H1 (cell line): ENCODE measurements at regions not wholly inside any gene's neighbourhood (a gene's known extent, or its start where the extent isn't known, plus 50 kb on each side); places are given as distances from the start of the nearest gene placed in this dataset.

Experiments used
- CTCF ChIA-PET: fragments of 300-600 bp; sonication (Branson Sonifier 250); formaldehyde crosslinking; loops from one replicate; lab custom pipeline; 2021; ENCODE audit not compliant: partially characterized antibody; lab: Charles Lee
- POLR2A ChIA-PET: fragments of 300-600 bp; sonication (Branson Sonifier 250); formaldehyde crosslinking; loops from one replicate; lab custom pipeline; 2021; ENCODE audit warnings: inconsistent platforms; ENCODE audit not compliant: partially characterized antibody; lab: Charles Lee
- DNase-seq, 2 experiments: peaks; one replicate each; pipeline versions ENCODE4 v3.0.0 to v3.0.0-alpha.2; 2010 to 2022; ENCODE audit warnings: low spot score in 2 of 2, low read depth in 1 of 2, mixed read lengths in 1 of 2
- FAIRE-seq: peaks from 2 replicates; lab custom pipeline; 2011; peaks lifted over from hg19 to GRCh38; lab: Jason Lieb, UNC
- H2AFZ ChIP-seq: 2 replicates; pipeline ENCODE4 v1.8.1; 2012; ENCODE audit warnings: low read length, inconsistent platforms
- H2AK5ac ChIP-seq: 2 replicates; pipeline ENCODE4 v1.6.1; 2013; ENCODE audit warnings: low read depth, low read length
- H2BK120ac ChIP-seq: replicated peaks from 2 replicates; pipeline ENCODE3; 2013; ENCODE audit warnings: low read depth, low read length, inconsistent platforms
- H2BK12ac ChIP-seq: 2 replicates; pipeline ENCODE4 v1.6.1; 2013; ENCODE audit warnings: low read depth, low read length
- H2BK15ac ChIP-seq: 2 replicates; pipeline ENCODE4 v1.6.1; 2013; ENCODE audit warnings: low read length
- H2BK20ac ChIP-seq: 2 replicates; pipeline ENCODE4 v1.6.1; 2013; ENCODE audit warnings: low read length
- H2BK5ac ChIP-seq: 2 replicates; pipeline ENCODE4 v1.6.1; 2013; ENCODE audit warnings: low read depth, low read length
- H3K14ac ChIP-seq: 2 replicates; pipeline ENCODE4 v1.6.1; 2013; ENCODE audit warnings: inconsistent platforms; ENCODE audit not compliant: insufficient read length
- H3K18ac ChIP-seq: 2 replicates; pipeline ENCODE4 v1.6.1; 2013; ENCODE audit warnings: low read length; ENCODE audit errors: extremely low read depth
- H3K23ac ChIP-seq: 2 replicates; pipeline ENCODE4 v1.6.1; 2013; ENCODE audit warnings: inconsistent platforms; ENCODE audit not compliant: insufficient read length
- H3K23me2 ChIP-seq: 2 replicates; pipeline ENCODE4 v1.6.1; 2013; ENCODE audit warnings: low read depth, low read length
- H3K27ac ChIP-seq: 2 replicates; pipeline ENCODE4 v1.6.1; 2011; ENCODE audit warnings: low read depth, low read length, inconsistent platforms
- H3K27me3 ChIP-seq, 4 experiments: replicated peaks in 1 of 4; 1 replicate in 1 of 4; 2 replicates in 3 of 4; pipeline versions ENCODE4 v1.6.1 to v1.8.1; 2011 to 2013; ENCODE audit warnings: low read length in 3 of 4, mild to moderate bottlenecking in 3 of 4, inconsistent platforms in 2 of 4, mixed read lengths in 2 of 4, moderate library complexity in 1 of 4; ENCODE audit not compliant: control insufficient read depth in 3 of 4, insufficient read depth in 3 of 4; ENCODE audit errors: extremely low read depth in 1 of 4
- H3K36me3 ChIP-seq, 4 experiments: 2 replicates each; pipeline versions ENCODE4 v1.6.1 to v1.8.1; 2011 to 2013; ENCODE audit warnings: mild to moderate bottlenecking in 4 of 4, low read length in 3 of 4, moderate library complexity in 2 of 4, control low read depth in 1 of 4, inconsistent platforms in 1 of 4; ENCODE audit not compliant: insufficient read depth in 4 of 4, control insufficient read depth in 2 of 4
- H3K4ac ChIP-seq: replicated peaks from 2 replicates; pipeline ENCODE3; 2013; ENCODE audit warnings: low read length, low read depth, mixed read lengths, inconsistent platforms; ENCODE audit not compliant: insufficient read length
- H3K4me1 ChIP-seq, 4 experiments: replicated peaks in 1 of 4; 1 replicate in 1 of 4; 2 replicates in 3 of 4; pipeline versions ENCODE4 v1.6.1 to v1.8.1; 2011 to 2013; ENCODE audit warnings: low read length in 3 of 4, inconsistent platforms in 2 of 4, mixed read lengths in 1 of 4; ENCODE audit not compliant: insufficient read depth in 4 of 4, control insufficient read depth in 3 of 4
- H3K4me2 ChIP-seq, 2 experiments: 2 replicates each; pipeline versions ENCODE4 v1.6.1 to v1.8.1; 2011 to 2013; ENCODE audit warnings: low read depth in 2 of 2, low read length in 2 of 2, control low read depth in 1 of 2, inconsistent platforms in 1 of 2, mild to moderate bottlenecking in 1 of 2; ENCODE audit not compliant: insufficient read depth in 1 of 2
- H3K4me3 ChIP-seq, 4 experiments: fragments of 200-600, 300-600 bp in 1 of 4; sonication (generic), shearing (Covaris generic), sonication (Bioruptor Twin) in 1 of 4; 2 replicates each; pipeline versions ENCODE4 v1.5.1 to v1.8.1; 2011 to 2016; ENCODE audit warnings: low read length in 4 of 4, low read depth in 3 of 4, control low read depth in 2 of 4, inconsistent platforms in 2 of 4, mild to moderate bottlenecking in 2 of 4, mixed read lengths in 1 of 4, moderate library complexity in 1 of 4; ENCODE audit not compliant: insufficient read depth in 2 of 4; ENCODE audit errors: extremely low read depth in 1 of 4
- H3K56ac ChIP-seq: replicated peaks from 2 replicates; pipeline ENCODE3; 2013; ENCODE audit warnings: low read depth, mild to moderate bottlenecking, mixed read lengths, low read length, inconsistent platforms; ENCODE audit not compliant: insufficient read length
- H3K79me1 ChIP-seq: 2 replicates; pipeline ENCODE4 v1.6.1; 2013; ENCODE audit warnings: low read depth, low read length, control low read depth
- H3K79me2 ChIP-seq, 2 experiments: 2 replicates each; pipeline versions ENCODE4 v1.6.1 to v1.8.1; 2012 to 2013; ENCODE audit warnings: low read length in 2 of 2, mild to moderate bottlenecking in 2 of 2, inconsistent platforms in 1 of 2; ENCODE audit not compliant: insufficient read depth in 2 of 2, control insufficient read depth in 1 of 2
- H3K9ac ChIP-seq, 4 experiments: replicated peaks in 1 of 4; 1 replicate in 1 of 4; 2 replicates in 3 of 4; pipeline versions ENCODE4 v1.6.1 to v1.8.1; 2011 to 2013; ENCODE audit warnings: low read depth in 3 of 4, low read length in 3 of 4, control low read depth in 2 of 4, mild to moderate bottlenecking in 2 of 4, moderate library complexity in 2 of 4, inconsistent platforms in 1 of 4; ENCODE audit errors: extremely low read depth in 1 of 4
- H3K9me3 ChIP-seq, 2 experiments: 2 replicates each; pipeline versions ENCODE4 v1.6.1 to v1.8.1; 2012 to 2013; ENCODE audit warnings: mild to moderate bottlenecking in 2 of 2, moderate library complexity in 2 of 2, control low read depth in 1 of 2, inconsistent platforms in 1 of 2, low read depth in 1 of 2, low read length in 1 of 2, mixed read lengths in 1 of 2; ENCODE audit not compliant: insufficient read depth in 2 of 2
- H4K20me1 ChIP-seq, 2 experiments: replicated peaks in 1 of 2; 2 replicates each; pipeline versions ENCODE3 to v1.8.1; 2011 to 2013; ENCODE audit warnings: inconsistent platforms in 2 of 2, low read length in 2 of 2, mild to moderate bottlenecking in 1 of 2; ENCODE audit not compliant: insufficient read depth in 2 of 2, control insufficient read depth in 1 of 2
- H4K5ac ChIP-seq: 2 replicates; pipeline ENCODE4 v1.6.1; 2013; ENCODE audit warnings: low read length, low read depth, mixed read lengths, inconsistent platforms; ENCODE audit not compliant: insufficient read length
- H4K8ac ChIP-seq: 2 replicates; pipeline ENCODE4 v1.8.0; 2013; ENCODE audit warnings: mild to moderate bottlenecking, moderate library complexity, low read length, inconsistent platforms; ENCODE audit not compliant: insufficient read depth; ENCODE audit errors: extremely low read depth
- H4K91ac ChIP-seq: replicated peaks from 2 replicates; pipeline ENCODE3; 2013; ENCODE audit warnings: low read length, mixed read lengths, inconsistent platforms; ENCODE audit not compliant: insufficient read length
- BACH1 ChIP-seq: IDR thresholded peaks from 2 replicates; pipeline ENCODE4 v1.6.1; 2012; ENCODE audit warnings: low read length, improper control_type of control experiment
- RXRA ChIP-seq: IDR thresholded peaks from 2 replicates; pipeline ENCODE4 v1.6.1; 2011; ENCODE audit warnings: low read depth, mild to moderate bottlenecking, low read length, moderate library complexity; ENCODE audit not compliant: insufficient read depth
- WGBS, 2 experiments: shearing (Covaris generic) in 1 of 2; methylation state at CpG; one replicate each; pipeline versions ENCODE4 v1.1.6 to v1.1.7; 2013 to 2015; ENCODE audit warnings: low lambda C conversion rate in 2 of 2, mixed read lengths in 2 of 2, inconsistent platforms in 1 of 2, low coverage in 1 of 2, missing lambda C conversion rate in 1 of 2; ENCODE audit not compliant: insufficient replicate concordance in 2 of 2, insufficient coverage in 1 of 2, insufficient read length in 1 of 2; ENCODE audit errors: extremely low coverage in 1 of 2, missing lambda C conversion rate in 1 of 2; 5-methylcytosine and 5-hydroxymethylcytosine counted together

DNA sequence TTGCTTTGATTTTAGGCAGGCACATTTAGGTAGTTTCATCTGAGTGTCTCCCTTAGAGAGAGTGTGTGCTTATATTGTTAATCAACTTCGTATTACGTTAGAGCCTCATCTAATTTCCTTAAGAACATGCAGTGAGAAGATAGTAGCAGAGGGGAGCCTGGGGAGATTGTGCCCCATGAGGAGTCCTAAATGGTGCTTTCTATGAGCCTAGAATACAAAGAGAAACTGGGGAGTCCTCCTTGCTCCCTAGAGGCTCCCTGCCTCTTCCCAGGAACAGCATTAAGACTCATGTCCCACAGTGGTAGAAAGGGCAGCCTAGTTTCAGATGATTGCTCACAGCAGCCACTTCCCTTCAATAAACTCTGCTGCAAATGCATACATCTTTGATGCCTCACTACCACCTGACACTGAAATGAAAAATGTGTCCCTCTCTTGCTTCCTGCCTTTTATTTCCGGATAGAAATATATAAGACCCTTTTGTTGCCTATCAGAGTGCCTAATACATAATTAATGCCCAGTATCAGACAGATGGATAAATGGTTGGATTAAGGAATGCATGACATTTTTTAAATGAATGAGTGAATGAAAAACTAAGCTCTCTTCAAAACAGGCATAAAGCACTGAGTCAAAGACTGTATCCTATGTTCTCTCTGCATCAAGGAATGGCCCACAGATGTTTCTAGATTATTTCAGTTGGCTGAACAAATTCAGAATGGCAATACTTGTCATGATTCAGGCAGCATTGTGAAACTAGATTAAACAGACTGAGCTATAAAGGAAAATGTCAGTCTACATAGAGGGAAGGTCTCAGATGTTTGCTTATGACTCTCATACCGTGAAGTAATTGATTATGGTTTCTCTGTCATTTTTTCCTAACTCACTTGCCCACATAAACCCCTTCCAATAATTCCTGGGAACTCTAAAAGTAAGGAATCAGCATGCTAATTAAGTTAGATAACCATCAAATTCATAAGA is 362.1 kb downstream of the LRRC3B start:
- H3K27ac ChIP-seq: no peak overlapping the region
- ChIA-PET CTCF (no interaction called here), POLR2A (no interaction called here)
- H3K9ac ChIP-seq: no peak overlapping the region
- H3K79me1 ChIP-seq: no peaks in the 10 kb centered on the region
- H3K23ac ChIP-seq: no peak overlapping the region
- H2BK5ac ChIP-seq: no peak overlapping the region
- FAIRE-seq (no peak), DNase-seq (no peak)
- no peak overlapping the region for H3K56ac ChIP-seq
- TF ChIP-seq RXRA (no peak), BACH1 (no peak)
- H2AK5ac ChIP-seq: no peak overlapping the region
- no peaks in the 10 kb centered on the region for H3K4me1 ChIP-seq
- H4K5ac ChIP-seq: no peak overlapping the region
- no peaks in the 10 kb centered on the region for H3K23me2 ChIP-seq
- H4K8ac ChIP-seq: no peak overlapping the region
- H3K14ac ChIP-seq: no peak overlapping the region
- no peak overlapping the region for H3K4ac ChIP-seq
- H4K20me1 ChIP-seq: no peaks in the 10 kb centered on the region
- H3K79me2 ChIP-seq: no peaks in the 10 kb centered on the region
- no peak overlapping the region for H2BK15ac ChIP-seq
- no peak overlapping the region for H2BK12ac ChIP-seq
- no peak overlapping the region for H4K91ac ChIP-seq
- no peak overlapping the region for H3K4me3 ChIP-seq
- H3K4me2 ChIP-seq: no peak overlapping the region
- no peak overlapping the region for H2BK120ac ChIP-seq
- H3K18ac ChIP-seq: no peak overlapping the region
- H3K9me3 ChIP-seq: no peaks in the 10 kb centered on the region
- H2BK20ac ChIP-seq: no peak overlapping the region
- H3K27me3 ChIP-seq: no peaks in the 10 kb centered on the region
- H3K36me3 ChIP-seq: no peaks in the 10 kb centered on the region
- H2AFZ ChIP-seq: no peak overlapping the region
- 66% methylated on average over 4 of the region's 4 CpGs; no CpG with 5 or more reads in 1 of the 2 experiments for WGBS, 2 experiments
